GM23248 (cell line): ENCODE measurements at regions not wholly inside any gene's neighbourhood (a gene's known extent, or its start where the extent isn't known, plus 50 kb on each side); places are given as distances from the start of the nearest gene placed in this dataset.

Source experiments
- DNase-seq: peaks from one replicate; pipeline ENCODE4 v3.0.0-alpha.2; 2015
- H2AFZ ChIP-seq: fragments of 200-600 bp; sonication (generic); 2 replicates; pipeline ENCODE4 v1.6.1; 2016; ENCODE audit warnings: antibody characterized with exemption
- H3F3A ChIP-seq: fragments of 200-600 bp; sonication (generic); 2 replicates; pipeline ENCODE4 v1.6.1; 2016; ENCODE audit warnings: mild to moderate bottlenecking, antibody characterized with exemption, mixed run types; ENCODE audit not compliant: insufficient read depth
- H3K27ac ChIP-seq: fragments of 200-600 bp; sonication (generic); 2 replicates; pipeline ENCODE4 v1.5.1; 2016; ENCODE audit warnings: mild to moderate bottlenecking
- H3K27me3 ChIP-seq: fragments of 200-600 bp; sonication (generic); replicated peaks from 2 replicates; pipeline ENCODE4 v1.6.1; 2016; ENCODE audit warnings: mild to moderate bottlenecking; ENCODE audit not compliant: insufficient read depth
- H3K36me3 ChIP-seq: fragments of 200-600 bp; sonication (generic); 2 replicates; pipeline ENCODE4 v1.6.1; 2016; ENCODE audit warnings: low read depth, mild to moderate bottlenecking
- H3K4me1 ChIP-seq: fragments of 200-600 bp; sonication (generic); 2 replicates; pipeline ENCODE4 v1.6.1; 2016; ENCODE audit warnings: mild to moderate bottlenecking; ENCODE audit not compliant: insufficient read depth
- H3K4me2 ChIP-seq: fragments of 200-600 bp; sonication (generic); one replicate; pipeline ENCODE4 v1.6.1; 2016; ENCODE audit warnings: mild to moderate bottlenecking; ENCODE audit not compliant: unreplicated experiment
- H3K4me3 ChIP-seq: fragments of 200-600 bp; sonication (generic); 2 replicates; pipeline ENCODE4 v1.5.1; 2016; ENCODE audit warnings: mild to moderate bottlenecking
- H3K79me2 ChIP-seq: fragments of 200-600 bp; sonication (generic); 2 replicates; pipeline ENCODE4 v1.6.1; 2016; ENCODE audit warnings: mild to moderate bottlenecking; ENCODE audit not compliant: insufficient read depth
- H3K9ac ChIP-seq: fragments of 200-600 bp; sonication (generic); 2 replicates; pipeline ENCODE4 v1.6.1; 2016; ENCODE audit warnings: mild to moderate bottlenecking
- H3K9me2 ChIP-seq: fragments of 200-600 bp; sonication (generic); 2 replicates; pipeline ENCODE4 v1.6.1; 2016; ENCODE audit warnings: mixed run types, mild to moderate bottlenecking, moderate library complexity; ENCODE audit not compliant: insufficient read depth
- H3K9me3 ChIP-seq: fragments of 200-600 bp; sonication (generic); one replicate; pipeline ENCODE4 v1.6.1; 2017; ENCODE audit warnings: low read depth
- H4K20me1 ChIP-seq: fragments of 200-600 bp; sonication (generic); 2 replicates; pipeline ENCODE4 v1.6.0; 2016; ENCODE audit not compliant: insufficient read depth
- EZH2 ChIP-seq: fragments of 200-600 bp; sonication (generic); IDR thresholded peaks from 2 replicates; pipeline ENCODE4 v1.6.1; 2018; ENCODE audit warnings: antibody characterized with exemption, mild to moderate bottlenecking; ENCODE audit not compliant: insufficient read depth, poor library complexity, severe bottlenecking
- EZH2phosphoT487 ChIP-seq: fragments of 200-600 bp; sonication (generic); IDR thresholded peaks from 2 replicates; pipeline ENCODE4 v1.6.1; 2018; ENCODE audit warnings: antibody characterized with exemption, moderate library complexity, mild to moderate bottlenecking, low read depth; ENCODE audit not compliant: insufficient read depth
- WGBS, 2 experiments: methylation state at CpG; one replicate each; pipeline ENCODE4 v1.1.6; 2015 to 2017; ENCODE audit warnings: low lambda C conversion rate in 2 of 2, low coverage in 1 of 2; ENCODE audit errors: missing lambda C conversion rate in 2 of 2; 5-methylcytosine and 5-hydroxymethylcytosine counted together
- in situ Hi-C: fragments of 300-500 bp; cut with MboI; formaldehyde crosslinking; loops from 2 replicates; pipeline ENCODE4 v1.15.0; 2020

DNA sequence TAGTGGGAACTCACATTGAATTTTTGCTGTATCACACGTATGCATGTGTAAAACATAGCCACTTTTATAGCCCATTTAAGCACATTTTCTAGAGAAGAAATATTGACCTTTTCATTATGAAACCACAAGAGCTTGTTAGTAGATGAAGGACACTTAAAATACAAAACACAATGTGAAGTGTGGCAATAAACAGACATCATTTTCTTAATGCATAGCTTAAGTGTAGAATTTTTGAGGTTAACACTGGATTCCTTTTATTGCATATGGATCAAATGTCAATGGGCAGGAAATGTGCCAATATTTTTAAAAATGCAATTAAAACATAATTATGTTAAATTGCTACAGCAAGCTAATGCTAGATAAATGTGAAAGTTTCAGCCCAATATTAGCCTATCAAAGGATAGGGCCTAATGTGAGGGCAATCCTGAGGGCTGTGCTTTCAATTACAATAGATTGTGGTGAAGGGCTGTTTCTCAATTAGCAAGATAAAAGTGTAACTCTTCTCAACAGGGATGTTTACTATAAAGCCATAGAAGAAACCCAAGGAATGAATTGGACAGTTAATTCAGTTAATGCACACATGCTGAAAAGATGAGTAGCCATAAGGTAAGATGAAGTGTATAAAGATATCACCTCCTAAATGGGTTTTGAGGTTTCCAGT, 489.0 kb upstream of the CDIN1 start:
- Histone ChIP-seq H3K9me3 (no peaks in the 10 kb centered on the region), H3F3A (no peaks in the 10 kb centered on the region), H3K9me2 (no peaks in the 10 kb centered on the region), H4K20me1 (no peaks in the 10 kb centered on the region), H3K4me3 (no peak overlapping the region), H3K36me3 (no peaks in the 10 kb centered on the region), H3K4me2 (no peak overlapping the region), H3K27me3 (no peaks in the 10 kb centered on the region), H3K27ac (no peak overlapping the region), H3K4me1 (no peaks in the 10 kb centered on the region), H2AFZ (no peak overlapping the region), H3K79me2 (no peaks in the 10 kb centered on the region), H3K9ac (no peak overlapping the region)
- TF ChIP-seq EZH2phosphoT487 (no peak), EZH2 (no peak)
- DNase-seq, result no peak
- in situ Hi-C loops, result no loop called here
- 50 to 65% methylated on average over 1 of the region's 1 CpG for WGBS, 2 experiments

DNA sequence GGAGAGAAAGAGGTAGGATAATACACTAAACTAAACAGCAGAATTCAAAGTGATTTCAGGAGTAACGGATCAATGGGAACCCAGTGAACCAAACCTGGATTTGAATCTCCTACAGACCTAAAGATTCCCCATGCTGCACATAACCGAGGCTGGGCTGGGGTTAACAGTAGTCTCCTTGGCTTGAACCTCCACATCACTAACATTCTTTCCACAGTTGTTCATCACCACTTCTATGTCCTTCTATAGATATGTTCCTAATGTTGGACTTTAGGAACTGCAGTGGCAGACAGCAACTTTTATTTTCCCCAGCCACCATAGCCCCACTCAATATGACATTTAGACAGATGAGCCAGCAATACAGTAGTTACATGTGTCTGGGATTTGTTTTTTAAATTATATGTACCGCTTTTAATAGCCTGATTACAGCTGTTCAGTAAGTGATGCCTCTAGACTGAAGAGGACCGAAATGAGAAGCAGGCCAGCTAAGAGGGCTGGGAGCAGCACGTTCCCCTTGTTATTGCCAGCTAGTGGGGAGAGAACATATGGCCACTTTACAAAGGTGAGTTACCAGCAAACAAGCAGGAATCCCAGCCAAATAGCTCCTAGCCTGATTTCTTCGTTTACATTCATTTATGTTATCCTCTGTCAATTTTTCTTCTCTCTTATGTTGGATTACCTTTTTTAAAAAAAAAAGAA, 472.6 kb upstream of the CDIN1 start:
- Histone ChIP-seq H2AFZ (0 out of 2 replicates have a peak overlapping the region, but pooled peaks have one; percentile 21), H4K20me1 (no peaks in the 10 kb centered on the region), H3K4me1 (peaks cover 20% of the 10 kb centered on the region), H3K79me2 (no peaks in the 10 kb centered on the region), H3K4me2 (peak overlapping the region; percentile 11), H3K9me3 (no peaks in the 10 kb centered on the region), H3K9ac (no peak overlapping the region), H3K36me3 (no peaks in the 10 kb centered on the region), H3K27me3 (no peaks in the 10 kb centered on the region), H3F3A (peaks cover 12% of the 10 kb centered on the region), H3K4me3 (no peak overlapping the region), H3K9me2 (no peaks in the 10 kb centered on the region), H3K27ac (no peak overlapping the region)
- DNase-seq, result peak; percentile 23
- TF ChIP-seq EZH2phosphoT487, result no peak
- no peak for TF ChIP-seq EZH2
- WGBS, 2 experiments, result 65 to 66% methylated on average over 6 of the region's 6 CpGs
- in situ Hi-C loops, result no loop called here

DNA sequence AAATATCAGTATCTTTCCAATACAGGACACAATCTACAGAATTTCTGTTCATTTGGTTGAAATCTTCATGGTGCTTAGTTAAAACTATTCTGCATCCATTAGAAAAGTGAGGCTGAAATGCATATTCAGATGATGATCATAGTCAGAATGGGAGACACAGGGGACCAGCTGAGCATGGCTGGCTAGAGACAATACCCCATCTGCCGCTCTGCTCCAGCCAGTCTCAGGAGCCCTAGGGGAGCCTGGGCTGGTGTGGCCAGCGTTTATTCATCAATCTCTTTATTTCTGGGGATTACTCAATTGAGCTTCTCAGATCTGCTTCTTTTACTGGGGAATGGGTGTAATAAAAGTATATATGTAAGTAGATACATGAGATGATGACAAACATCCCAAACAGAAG, 470.9 kb upstream of the CDIN1 start:
- DNase-seq, result no peak
- TF ChIP-seq EZH2phosphoT487, result no peak
- no peak for TF ChIP-seq EZH2
- peaks cover 12% of the 10 kb centered on the region for H3F3A ChIP-seq
- in situ Hi-C loops, result no loop called here
- no peaks in the 10 kb centered on the region for H3K9me2 ChIP-seq
- H4K20me1 ChIP-seq, result no peaks in the 10 kb centered on the region
- no peaks in the 10 kb centered on the region for H3K27me3 ChIP-seq
- H3K4me2 ChIP-seq, result no peak overlapping the region
- H3K79me2 ChIP-seq, result no peaks in the 10 kb centered on the region
- no peak overlapping the region for H3K27ac ChIP-seq
- peaks cover 20% of the 10 kb centered on the region for H3K4me1 ChIP-seq
- 80 to 83% methylated on average over 2 of the region's 2 CpGs for WGBS, 2 experiments
- H3K9me3 ChIP-seq, result no peaks in the 10 kb centered on the region
- no peak overlapping the region for H3K9ac ChIP-seq
- H3K4me3 ChIP-seq, result no peak overlapping the region
- H2AFZ ChIP-seq, result no peak overlapping the region
- H3K36me3 ChIP-seq, result no peaks in the 10 kb centered on the region

DNA sequence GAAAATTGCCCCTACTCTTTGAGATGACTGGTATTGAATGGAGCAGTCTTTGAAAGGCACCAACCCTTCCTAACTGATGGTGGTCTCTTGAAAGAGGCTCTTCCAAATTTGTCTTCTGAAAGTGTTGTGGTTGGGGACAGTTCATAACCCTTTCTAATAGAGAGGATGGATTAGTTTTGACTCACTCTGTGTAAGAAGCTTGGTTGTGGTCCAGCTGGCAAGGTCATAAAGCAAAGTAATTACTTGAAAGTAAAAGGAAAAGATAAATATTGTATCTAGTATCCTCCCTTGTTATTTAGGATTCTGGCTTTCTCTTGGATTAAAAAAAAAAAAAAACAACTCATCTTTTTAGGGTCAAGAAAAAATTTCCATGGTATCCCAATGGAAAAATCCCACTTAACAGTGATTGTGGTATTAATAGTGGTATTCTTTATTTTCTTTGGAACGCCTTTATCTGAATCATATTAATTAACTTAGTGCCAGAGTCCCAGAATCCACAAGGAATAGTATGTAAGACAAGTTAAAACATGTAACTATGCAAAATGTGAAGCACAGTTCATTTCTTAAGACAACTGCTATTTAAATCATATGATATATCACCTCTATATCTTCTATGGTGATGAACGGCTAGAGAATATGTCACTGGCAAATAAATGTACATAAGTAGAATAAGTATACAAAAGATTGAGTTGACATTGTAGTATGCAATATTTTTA, 469.3 kb upstream of the CDIN1 start:
- peak; percentile 76 for DNase-seq
- H3K9me3 ChIP-seq, result no peaks in the 10 kb centered on the region

More for the DNA sequence above, 469.3 kb upstream of the CDIN1 start:
- no peaks in the 10 kb centered on the region for H3K79me2 ChIP-seq
- H3K9me2 ChIP-seq, result no peaks in the 10 kb centered on the region
- H3K27me3 ChIP-seq, result no peaks in the 10 kb centered on the region
- in situ Hi-C loops, result no loop called here
- H3K4me2 ChIP-seq, result peak overlapping the region; percentile 21
- WGBS, 2 experiments, result 70% methylated on average over 2 of the region's 2 CpGs
- H3K9ac ChIP-seq, result no peak overlapping the region
- no peak for TF ChIP-seq EZH2phosphoT487
- no peak for TF ChIP-seq EZH2
- no peak overlapping the region for H2AFZ ChIP-seq
- H4K20me1 ChIP-seq, result no peaks in the 10 kb centered on the region
- no peak overlapping the region for H3K27ac ChIP-seq
- peaks cover 20% of the 10 kb centered on the region for H3K4me1 ChIP-seq
- no peak overlapping the region for H3K4me3 ChIP-seq
- peaks cover 12% of the 10 kb centered on the region for H3F3A ChIP-seq
- H3K36me3 ChIP-seq, result no peaks in the 10 kb centered on the region
